H1 (cell line): ENCODE measurements at regions not wholly inside any gene's neighbourhood (a gene's known extent, or its start where the extent isn't known, plus 50 kb on each side); places are given as distances from the start of the nearest gene placed in this dataset.

ENCODE experiments used
- CTCF ChIA-PET: fragments of 300-600 bp; sonication (Branson Sonifier 250); formaldehyde crosslinking; loops from one replicate; lab custom pipeline; 2021; ENCODE audit not compliant: partially characterized antibody; lab: Charles Lee
- POLR2A ChIA-PET: fragments of 300-600 bp; sonication (Branson Sonifier 250); formaldehyde crosslinking; loops from one replicate; lab custom pipeline; 2021; ENCODE audit warnings: inconsistent platforms; ENCODE audit not compliant: partially characterized antibody; lab: Charles Lee
- DNase-seq, 2 experiments: peaks; one replicate each; pipeline versions ENCODE4 v3.0.0 to v3.0.0-alpha.2; 2010 to 2022; ENCODE audit warnings: low spot score in 2 of 2, low read depth in 1 of 2, mixed read lengths in 1 of 2
- FAIRE-seq: peaks from 2 replicates; lab custom pipeline; 2011; peaks lifted over from hg19 to GRCh38; lab: Jason Lieb, UNC
- H2AFZ ChIP-seq: 2 replicates; pipeline ENCODE4 v1.8.1; 2012; ENCODE audit warnings: low read length, inconsistent platforms
- H2AK5ac ChIP-seq: 2 replicates; pipeline ENCODE4 v1.6.1; 2013; ENCODE audit warnings: low read depth, low read length
- H2BK120ac ChIP-seq: replicated peaks from 2 replicates; pipeline ENCODE3; 2013; ENCODE audit warnings: low read depth, low read length, inconsistent platforms
- H2BK12ac ChIP-seq: 2 replicates; pipeline ENCODE4 v1.6.1; 2013; ENCODE audit warnings: low read depth, low read length
- H2BK15ac ChIP-seq: 2 replicates; pipeline ENCODE4 v1.6.1; 2013; ENCODE audit warnings: low read length
- H2BK20ac ChIP-seq: 2 replicates; pipeline ENCODE4 v1.6.1; 2013; ENCODE audit warnings: low read length
- H2BK5ac ChIP-seq: 2 replicates; pipeline ENCODE4 v1.6.1; 2013; ENCODE audit warnings: low read depth, low read length
- H3K14ac ChIP-seq: 2 replicates; pipeline ENCODE4 v1.6.1; 2013; ENCODE audit warnings: inconsistent platforms; ENCODE audit not compliant: insufficient read length
- H3K18ac ChIP-seq: 2 replicates; pipeline ENCODE4 v1.6.1; 2013; ENCODE audit warnings: low read length; ENCODE audit errors: extremely low read depth
- H3K23ac ChIP-seq: 2 replicates; pipeline ENCODE4 v1.6.1; 2013; ENCODE audit warnings: inconsistent platforms; ENCODE audit not compliant: insufficient read length
- H3K23me2 ChIP-seq: 2 replicates; pipeline ENCODE4 v1.6.1; 2013; ENCODE audit warnings: low read depth, low read length
- H3K27ac ChIP-seq: 2 replicates; pipeline ENCODE4 v1.6.1; 2011; ENCODE audit warnings: low read depth, low read length, inconsistent platforms
- H3K27me3 ChIP-seq, 4 experiments: replicated peaks in 1 of 4; 1 replicate in 1 of 4; 2 replicates in 3 of 4; pipeline versions ENCODE4 v1.6.1 to v1.8.1; 2011 to 2013; ENCODE audit warnings: low read length in 3 of 4, mild to moderate bottlenecking in 3 of 4, inconsistent platforms in 2 of 4, mixed read lengths in 2 of 4, moderate library complexity in 1 of 4; ENCODE audit not compliant: control insufficient read depth in 3 of 4, insufficient read depth in 3 of 4; ENCODE audit errors: extremely low read depth in 1 of 4
- H3K36me3 ChIP-seq, 4 experiments: 2 replicates each; pipeline versions ENCODE4 v1.6.1 to v1.8.1; 2011 to 2013; ENCODE audit warnings: mild to moderate bottlenecking in 4 of 4, low read length in 3 of 4, moderate library complexity in 2 of 4, control low read depth in 1 of 4, inconsistent platforms in 1 of 4; ENCODE audit not compliant: insufficient read depth in 4 of 4, control insufficient read depth in 2 of 4
- H3K4ac ChIP-seq: replicated peaks from 2 replicates; pipeline ENCODE3; 2013; ENCODE audit warnings: low read length, low read depth, mixed read lengths, inconsistent platforms; ENCODE audit not compliant: insufficient read length
- H3K4me1 ChIP-seq, 4 experiments: replicated peaks in 1 of 4; 1 replicate in 1 of 4; 2 replicates in 3 of 4; pipeline versions ENCODE4 v1.6.1 to v1.8.1; 2011 to 2013; ENCODE audit warnings: low read length in 3 of 4, inconsistent platforms in 2 of 4, mixed read lengths in 1 of 4; ENCODE audit not compliant: insufficient read depth in 4 of 4, control insufficient read depth in 3 of 4
- H3K4me2 ChIP-seq, 2 experiments: 2 replicates each; pipeline versions ENCODE4 v1.6.1 to v1.8.1; 2011 to 2013; ENCODE audit warnings: low read depth in 2 of 2, low read length in 2 of 2, control low read depth in 1 of 2, inconsistent platforms in 1 of 2, mild to moderate bottlenecking in 1 of 2; ENCODE audit not compliant: insufficient read depth in 1 of 2
- H3K4me3 ChIP-seq, 4 experiments: fragments of 200-600, 300-600 bp in 1 of 4; sonication (generic), shearing (Covaris generic), sonication (Bioruptor Twin) in 1 of 4; 2 replicates each; pipeline versions ENCODE4 v1.5.1 to v1.8.1; 2011 to 2016; ENCODE audit warnings: low read length in 4 of 4, low read depth in 3 of 4, control low read depth in 2 of 4, inconsistent platforms in 2 of 4, mild to moderate bottlenecking in 2 of 4, mixed read lengths in 1 of 4, moderate library complexity in 1 of 4; ENCODE audit not compliant: insufficient read depth in 2 of 4; ENCODE audit errors: extremely low read depth in 1 of 4
- H3K56ac ChIP-seq: replicated peaks from 2 replicates; pipeline ENCODE3; 2013; ENCODE audit warnings: low read depth, mild to moderate bottlenecking, mixed read lengths, low read length, inconsistent platforms; ENCODE audit not compliant: insufficient read length
- H3K79me1 ChIP-seq: 2 replicates; pipeline ENCODE4 v1.6.1; 2013; ENCODE audit warnings: low read depth, low read length, control low read depth
- H3K79me2 ChIP-seq, 2 experiments: 2 replicates each; pipeline versions ENCODE4 v1.6.1 to v1.8.1; 2012 to 2013; ENCODE audit warnings: low read length in 2 of 2, mild to moderate bottlenecking in 2 of 2, inconsistent platforms in 1 of 2; ENCODE audit not compliant: insufficient read depth in 2 of 2, control insufficient read depth in 1 of 2
- H3K9ac ChIP-seq, 4 experiments: replicated peaks in 1 of 4; 1 replicate in 1 of 4; 2 replicates in 3 of 4; pipeline versions ENCODE4 v1.6.1 to v1.8.1; 2011 to 2013; ENCODE audit warnings: low read depth in 3 of 4, low read length in 3 of 4, control low read depth in 2 of 4, mild to moderate bottlenecking in 2 of 4, moderate library complexity in 2 of 4, inconsistent platforms in 1 of 4; ENCODE audit errors: extremely low read depth in 1 of 4
- H3K9me3 ChIP-seq, 2 experiments: 2 replicates each; pipeline versions ENCODE4 v1.6.1 to v1.8.1; 2012 to 2013; ENCODE audit warnings: mild to moderate bottlenecking in 2 of 2, moderate library complexity in 2 of 2, control low read depth in 1 of 2, inconsistent platforms in 1 of 2, low read depth in 1 of 2, low read length in 1 of 2, mixed read lengths in 1 of 2; ENCODE audit not compliant: insufficient read depth in 2 of 2
- H4K20me1 ChIP-seq, 2 experiments: replicated peaks in 1 of 2; 2 replicates each; pipeline versions ENCODE3 to v1.8.1; 2011 to 2013; ENCODE audit warnings: inconsistent platforms in 2 of 2, low read length in 2 of 2, mild to moderate bottlenecking in 1 of 2; ENCODE audit not compliant: insufficient read depth in 2 of 2, control insufficient read depth in 1 of 2
- H4K5ac ChIP-seq: 2 replicates; pipeline ENCODE4 v1.6.1; 2013; ENCODE audit warnings: low read length, low read depth, mixed read lengths, inconsistent platforms; ENCODE audit not compliant: insufficient read length
- H4K8ac ChIP-seq: 2 replicates; pipeline ENCODE4 v1.8.0; 2013; ENCODE audit warnings: mild to moderate bottlenecking, moderate library complexity, low read length, inconsistent platforms; ENCODE audit not compliant: insufficient read depth; ENCODE audit errors: extremely low read depth
- H4K91ac ChIP-seq: replicated peaks from 2 replicates; pipeline ENCODE3; 2013; ENCODE audit warnings: low read length, mixed read lengths, inconsistent platforms; ENCODE audit not compliant: insufficient read length
- BCL11A ChIP-seq, 2 experiments: IDR thresholded peaks; one replicate each; pipeline ENCODE4 v1.6.1; 2011; ENCODE audit warnings: low read depth in 2 of 2, low read length in 2 of 2, mild to moderate bottlenecking in 2 of 2
- HDAC6 ChIP-seq: IDR thresholded peaks from one replicate; pipeline ENCODE4 v1.7.1; 2012; ENCODE audit warnings: low read depth, mild to moderate bottlenecking, inconsistent platforms, low read length, moderate library complexity
- NANOG ChIP-seq: IDR thresholded peaks from 2 replicates; pipeline ENCODE4 v1.6.1; 2011; ENCODE audit warnings: low read length, low read depth, mild to moderate bottlenecking, inconsistent platforms; ENCODE audit not compliant: insufficient read depth, poor library complexity, severe bottlenecking
- NRF1 ChIP-seq: IDR thresholded peaks from 2 replicates; pipeline ENCODE4 v1.6.1; 2011; ENCODE audit warnings: mild to moderate bottlenecking, low read depth, low read length, improper control_type of control experiment
- WGBS, 2 experiments: shearing (Covaris generic) in 1 of 2; methylation state at CpG; one replicate each; pipeline versions ENCODE4 v1.1.6 to v1.1.7; 2013 to 2015; ENCODE audit warnings: low lambda C conversion rate in 2 of 2, mixed read lengths in 2 of 2, inconsistent platforms in 1 of 2, low coverage in 1 of 2, missing lambda C conversion rate in 1 of 2; ENCODE audit not compliant: insufficient replicate concordance in 2 of 2, insufficient coverage in 1 of 2, insufficient read length in 1 of 2; ENCODE audit errors: extremely low coverage in 1 of 2, missing lambda C conversion rate in 1 of 2; 5-methylcytosine and 5-hydroxymethylcytosine counted together
- TF ChIP-seq, protein P1 (sequence below): IDR thresholded peaks from 2 replicates; pipeline ENCODE4 v1.6.1; 2011; ENCODE audit warnings: low read depth, mild to moderate bottlenecking, low read length; ENCODE audit not compliant: insufficient read depth

DNA sequence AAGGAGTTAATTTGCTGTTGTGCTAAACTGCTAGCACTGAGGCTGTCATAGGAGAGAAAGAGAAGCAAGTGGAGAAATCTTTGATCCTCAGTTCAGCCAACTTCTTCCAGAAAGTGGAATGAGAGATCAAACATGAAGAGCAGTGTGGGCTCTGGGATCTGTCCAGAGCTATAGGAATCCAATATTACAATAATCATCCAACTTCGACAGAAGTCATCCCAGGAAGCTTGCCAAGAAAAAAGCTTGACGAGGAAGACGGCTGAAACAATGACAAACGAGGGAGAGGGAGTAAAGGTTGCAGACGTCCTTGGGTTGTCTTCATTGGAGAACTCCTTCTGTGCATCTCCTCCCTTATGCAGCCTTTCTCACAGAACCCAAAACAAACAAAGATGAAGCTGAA, 496.2 kb downstream of the INSC start:
- 80% methylated on average over 5 of the region's 5 CpGs; no CpG with 5 or more reads in 1 of the 2 experiments for WGBS, 2 experiments
- no peak overlapping the region for H4K8ac ChIP-seq

More for the DNA sequence above, 496.2 kb downstream of the INSC start:
- no peak for FAIRE-seq
- Histone ChIP-seq H2BK12ac (no peak overlapping the region), H3K79me2 (no peaks in the 10 kb centered on the region), H2AK5ac (no peak overlapping the region), H2BK15ac (no peak overlapping the region), H4K5ac (no peak overlapping the region), H4K20me1 (no peaks in the 10 kb centered on the region), H3K23ac (no peak overlapping the region), H3K18ac (no peak overlapping the region), H3K23me2 (no peaks in the 10 kb centered on the region), H2BK20ac (no peak overlapping the region), H3K4me2 (no peak overlapping the region), H3K9me3 (no peaks in the 10 kb centered on the region), H3K27me3 (no peaks in the 10 kb centered on the region), H3K9ac (no peak overlapping the region), H3K56ac (no peak overlapping the region), H3K4ac (no peak overlapping the region), H3K4me1 (peaks cover 2 to 16% (median 4%) of the 10 kb centered on the region in 4 experiments; a peak in 5 of 7 replicates), H4K91ac (no peak overlapping the region), H2AFZ (no peak overlapping the region), H3K27ac (no peak overlapping the region), H2BK5ac (no peak overlapping the region), H2BK120ac (no peak overlapping the region), H3K36me3 (no peaks in the 10 kb centered on the region), H3K79me1 (no peaks in the 10 kb centered on the region; the same call in 1 of the 2 replicates), H3K4me3 (no peak overlapping the region), H3K14ac (no peak overlapping the region)
- no peak for DNase-seq
- ChIA-PET CTCF (interaction anchor here (0.6 to 3.4 kb wide), 4 partner anchors 15 to 256 kb away, joined by 3 to 17 read pairs (median 3); no protein-coding TSS in a partner anchor), POLR2A (no interaction called here)
- TF ChIP-seq HDAC6, result no peak
- no peak for TF ChIP-seq BCL11A (IDR thresholded peaks at IDR 0.05; ENCODE audit: low read depth in 2 of 2, low read length in 2 of 2)
- no peak for TF ChIP-seq NANOG
- TF ChIP-seq NRF1, result no peak
- TF ChIP-seq, protein P1, sequence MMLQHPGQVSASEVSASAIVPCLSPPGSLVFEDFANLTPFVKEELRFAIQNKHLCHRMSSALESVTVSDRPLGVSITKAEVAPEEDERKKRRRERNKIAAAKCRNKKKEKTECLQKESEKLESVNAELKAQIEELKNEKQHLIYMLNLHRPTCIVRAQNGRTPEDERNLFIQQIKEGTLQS, result no peak
